ENCODE measurements at regions not wholly inside any gene's neighbourhood (a gene's known extent, or its start where the extent isn't known, plus 50 kb on each side); places are given as distances from the start of the nearest gene placed in this dataset.

GRCh38 chr15:87528873-87529272 lies 727.7 kb downstream of the NTRK3 start:
- DNase-seq, result peak; percentile 5

DNA sequence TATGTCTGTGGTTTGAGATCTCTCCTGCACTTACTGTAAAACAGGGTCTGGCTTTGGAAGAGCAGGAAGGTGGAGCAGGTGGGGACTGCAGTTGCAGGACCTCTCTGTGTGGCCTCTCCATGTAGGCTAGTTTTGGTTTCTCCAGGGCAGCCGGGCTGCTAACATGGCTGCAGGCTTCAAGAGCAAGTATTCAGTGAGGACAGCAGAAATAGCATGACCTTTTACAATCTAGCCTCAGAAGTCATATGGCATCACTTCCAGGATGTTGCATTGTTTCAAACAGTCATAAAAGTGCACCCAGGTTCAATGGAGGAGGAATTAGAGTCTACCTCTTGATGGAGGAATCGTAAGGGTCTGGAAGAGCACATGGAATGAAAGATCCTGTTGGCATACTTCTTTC lies 728.7 kb downstream of the NTRK3 start:
- DNase-seq, result no peak

- no peak for DNase-seq
Observed at GRCh38 chr15:87527416-87527815, 729.1 kb downstream of the NTRK3 start.

DNA sequence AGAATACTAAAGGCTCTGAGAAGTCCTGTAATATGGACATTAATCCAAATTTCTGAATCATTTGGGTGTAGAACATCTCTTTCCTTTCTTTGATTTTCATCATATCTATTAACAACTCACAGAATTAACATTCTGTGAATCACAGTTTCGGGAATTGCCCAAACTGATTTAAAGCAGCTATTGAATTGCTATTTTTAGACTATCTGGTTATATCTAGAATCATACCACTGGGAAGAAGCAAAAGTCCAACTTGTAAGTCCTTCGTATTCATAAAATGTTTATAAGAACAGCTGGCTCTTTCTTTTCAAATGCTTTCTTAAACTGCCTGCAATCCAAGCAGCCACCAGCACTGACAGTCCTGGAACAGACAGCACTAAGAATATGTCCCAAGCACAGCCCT lies 733.0 kb downstream of the NTRK3 start:
- DNase-seq, result no peak

DNA sequence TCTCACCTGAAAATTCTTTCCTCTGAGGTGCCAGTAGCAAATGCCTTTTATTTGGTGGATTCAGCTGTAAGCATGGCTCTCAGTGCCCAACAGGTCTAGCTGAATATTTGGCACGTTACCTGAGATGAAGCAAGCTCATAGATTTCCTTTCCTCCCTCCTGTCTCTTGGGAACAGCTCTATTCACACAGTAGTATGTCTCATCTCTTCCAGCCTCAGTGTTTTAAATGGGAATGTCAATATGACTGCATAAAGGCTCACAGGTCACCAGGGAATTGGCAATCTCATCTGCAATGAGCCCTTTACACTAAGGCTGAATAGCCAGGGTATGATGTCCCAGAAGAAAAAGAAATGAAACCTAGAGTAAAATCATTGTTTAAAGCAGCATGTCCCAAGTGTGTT lies 733.5 kb downstream of the NTRK3 start:
- no peak for DNase-seq

DNA sequence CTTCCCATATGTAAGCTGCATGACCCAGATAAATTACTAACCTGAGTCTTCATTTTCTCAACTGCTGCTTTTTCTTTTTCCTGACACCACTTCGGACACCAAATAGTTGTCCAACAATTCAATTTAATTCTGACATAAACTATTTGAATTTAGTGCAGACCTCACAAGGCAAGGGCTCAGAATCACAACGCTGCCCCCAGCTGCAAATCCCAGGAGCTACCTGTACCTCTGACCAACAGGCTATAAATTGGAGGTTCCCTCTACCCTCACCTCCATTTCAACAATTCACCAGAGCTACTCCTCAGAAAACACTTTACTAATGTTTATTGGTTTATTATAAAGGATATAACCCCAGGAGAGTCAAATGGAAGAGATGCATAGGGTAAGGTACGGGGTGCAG lies 737.6 kb downstream of the NTRK3 start:
- no peak for DNase-seq

GRCh38 chr15:87508086-87508485 lies 748.5 kb downstream of the NTRK3 start:
- no peak for DNase-seq

DNA sequence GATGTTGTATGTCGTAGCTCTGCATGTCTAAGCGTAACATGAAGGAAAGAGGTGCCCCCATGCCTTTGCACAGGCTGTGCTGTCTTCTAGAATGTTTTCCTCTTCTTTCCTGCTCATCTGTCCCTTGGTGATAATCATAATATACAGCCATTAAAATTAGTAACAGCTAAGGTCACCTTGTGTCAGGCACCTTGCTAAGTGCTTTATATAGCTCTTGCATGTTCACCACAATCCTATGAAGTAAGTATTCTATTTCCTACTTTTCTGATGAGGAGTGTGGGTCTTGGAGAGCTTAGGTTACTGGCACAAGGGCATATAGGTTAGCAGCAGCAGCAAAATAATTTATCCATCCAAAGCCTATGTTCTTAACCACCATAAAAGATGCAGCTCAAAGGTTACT lies 754.4 kb downstream of the NTRK3 start:
- DNase-seq, result no peak

DNA sequence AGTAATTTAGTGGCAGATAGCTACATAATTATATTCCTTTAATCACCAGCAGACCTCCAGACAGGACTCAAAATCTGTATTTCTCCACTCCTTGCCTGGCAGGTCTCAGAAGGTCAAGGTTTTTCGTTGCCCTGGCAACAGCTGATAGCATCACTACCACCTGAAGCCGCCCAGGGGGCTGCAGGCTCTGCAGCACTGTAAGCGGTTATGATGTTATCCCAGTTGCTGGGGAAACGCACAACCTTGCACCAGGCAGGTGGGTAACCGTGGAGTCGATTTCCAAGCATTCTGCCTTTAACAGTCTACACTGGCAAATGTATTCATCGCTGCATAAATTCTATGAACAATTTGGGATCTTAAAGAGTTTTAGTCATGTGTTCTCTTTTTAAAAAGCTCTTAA lies 756.3 kb downstream of the NTRK3 start:
- no peak for DNase-seq

- DNase-seq, result peak; percentile 10
Observed at GRCh38 chr15:87498560-87498959, 758.0 kb downstream of the NTRK3 start.

DNA sequence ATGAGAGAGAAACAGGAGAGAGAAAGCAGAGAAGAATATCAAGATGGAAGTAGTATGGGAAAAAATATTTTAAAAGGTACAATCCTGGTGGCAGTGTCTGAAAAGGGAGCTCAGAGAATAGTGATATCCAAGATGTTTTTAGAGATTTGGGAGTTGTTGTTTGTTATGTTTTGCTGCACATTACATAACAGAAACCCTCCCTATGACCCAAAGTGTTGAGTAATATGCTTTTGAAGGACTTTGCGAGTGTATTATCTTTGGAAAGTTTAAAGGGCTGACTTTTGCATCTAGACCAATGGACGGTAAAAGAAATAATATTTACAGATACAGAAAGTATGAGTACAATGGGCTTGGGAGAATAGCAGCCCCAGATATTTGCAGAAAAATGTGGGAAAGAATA lies 759.7 kb downstream of the NTRK3 start:
- no peak for DNase-seq

GRCh38 chr15:87496109-87496508 lies 760.4 kb downstream of the NTRK3 start:
- DNase-seq, result no peak

DNA sequence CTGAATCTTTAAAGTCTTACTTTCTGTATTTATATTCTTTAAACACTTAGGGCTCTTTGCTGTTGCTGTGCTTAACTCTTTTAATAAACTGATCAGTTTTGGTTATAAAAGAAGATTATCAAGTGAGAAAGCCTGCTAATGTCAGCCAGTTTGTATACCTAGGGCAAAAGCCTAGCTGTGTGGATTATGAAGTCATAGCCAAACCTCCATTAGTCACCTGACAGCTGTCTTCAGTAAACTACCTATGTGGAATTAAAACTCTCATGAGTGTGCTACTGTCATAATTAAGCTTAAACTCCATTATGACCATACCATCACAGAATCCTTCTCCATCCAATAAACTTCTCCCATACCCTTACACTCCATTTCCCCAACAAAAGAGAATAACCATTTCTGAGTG lies 762.7 kb downstream of the NTRK3 start:
- no peak for DNase-seq

DNA sequence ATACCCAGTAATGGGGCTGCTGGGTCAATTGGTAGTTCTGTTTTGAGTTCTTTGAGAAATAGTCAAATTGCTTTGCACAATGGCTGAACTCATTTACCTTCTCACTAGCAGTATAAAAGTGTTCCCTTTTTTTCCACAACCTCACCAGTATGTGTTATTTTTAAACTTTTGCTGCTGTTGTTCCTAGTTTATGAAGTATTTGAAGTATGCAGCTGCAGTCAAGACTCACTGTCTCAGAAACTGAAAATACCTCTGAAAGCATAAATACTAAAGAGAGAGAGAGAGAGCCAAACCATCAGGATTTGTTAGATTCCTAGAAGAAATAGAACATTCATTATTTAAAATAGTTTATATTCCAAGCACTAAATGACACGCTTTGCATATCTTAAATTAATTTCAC lies 764.2 kb downstream of the NTRK3 start:
- DNase-seq, result no peak

DNA sequence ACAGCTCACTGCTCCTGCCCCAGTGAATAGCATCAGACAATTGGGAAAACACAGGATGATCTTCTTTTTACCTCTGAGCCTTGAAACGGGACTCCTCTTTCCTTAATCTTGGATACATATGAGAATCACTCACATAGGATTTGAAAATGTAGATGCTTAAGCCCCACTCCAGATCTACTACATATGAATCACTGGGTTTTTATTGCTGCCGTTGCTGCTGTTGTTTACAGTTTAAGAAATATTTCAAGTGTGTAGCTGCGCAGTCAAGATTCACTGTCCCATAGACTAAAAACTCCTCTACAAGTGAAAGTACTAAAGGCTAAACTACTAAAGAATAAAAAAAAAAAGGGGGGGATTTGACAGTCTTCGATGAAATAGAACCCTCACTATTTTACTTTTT lies 765.9 kb downstream of the NTRK3 start:
- DNase-seq, result no peak

DNA sequence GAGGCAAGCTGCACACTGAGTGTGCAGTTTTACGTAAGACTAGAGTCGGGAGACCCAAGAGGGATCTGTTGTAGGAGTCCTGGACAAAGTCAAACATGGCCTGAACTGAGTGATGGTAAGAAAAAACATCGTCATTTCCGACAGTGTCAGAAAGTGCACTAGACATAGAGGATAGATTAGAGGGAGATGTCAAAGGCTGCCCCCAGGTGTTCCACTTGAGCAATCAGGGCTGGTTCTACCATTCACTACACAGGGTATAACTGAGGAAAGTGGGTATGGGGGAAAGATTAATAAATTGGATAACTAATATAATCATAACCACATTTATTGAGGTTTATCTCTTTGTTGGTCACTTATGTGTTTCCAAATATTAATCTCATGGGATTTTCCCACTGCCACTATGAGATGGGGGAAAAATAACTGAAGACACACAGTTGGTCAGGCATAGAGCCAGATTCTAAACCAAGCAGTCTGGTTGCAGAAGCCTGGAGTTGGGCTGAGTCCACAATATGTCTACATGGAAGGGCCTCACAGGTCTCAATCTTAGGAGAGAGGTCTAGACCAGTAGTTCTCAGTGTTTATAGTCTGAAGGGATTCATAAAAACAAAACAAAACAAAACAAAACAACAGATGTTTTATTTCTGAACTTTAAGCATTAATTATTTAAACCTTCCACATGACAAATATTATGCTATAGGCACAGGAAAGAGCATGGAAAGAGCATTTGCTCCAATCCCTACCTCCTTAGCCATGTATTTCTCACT lies 766.5 kb downstream of the NTRK3 start:
- peak; percentile 2 for DNase-seq

GRCh38 chr15:87489456-87489855 lies 767.1 kb downstream of the NTRK3 start:
- DNase-seq, result no peak

- no peak for DNase-seq
Observed at GRCh38 chr15:87487484-87487883, 769.1 kb downstream of the NTRK3 start.

- DNase-seq, result no peak
Observed at GRCh38 chr15:87483468-87483867, 773.1 kb downstream of the NTRK3 start.

- DNase-seq, result no peak
Observed at GRCh38 chr15:87481126-87481525, 775.4 kb downstream of the NTRK3 start.

DNA sequence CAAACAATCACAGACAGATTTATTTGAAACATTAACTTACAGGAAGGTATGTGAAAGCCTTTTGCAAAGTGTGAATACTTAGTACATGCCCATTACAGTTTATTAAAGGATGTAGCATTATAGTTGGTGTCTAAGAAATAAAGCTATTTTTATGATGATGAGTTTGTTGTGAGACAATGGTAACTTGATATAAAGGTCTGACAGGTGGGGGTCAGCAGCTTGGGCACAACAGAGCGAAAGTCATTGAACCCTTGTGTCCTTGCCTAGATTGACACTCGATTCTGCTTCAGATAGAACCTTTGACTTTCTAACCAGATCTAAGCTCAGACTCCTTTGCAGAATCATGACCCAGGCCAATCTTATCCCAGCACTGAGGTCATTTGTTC lies 777.9 kb downstream of the NTRK3 start:
- DNase-seq, result no peak

- DNase-seq, result peak; percentile 63
Observed at GRCh38 chr15:87477737-87478686, 778.5 kb downstream of the NTRK3 start.

DNA sequence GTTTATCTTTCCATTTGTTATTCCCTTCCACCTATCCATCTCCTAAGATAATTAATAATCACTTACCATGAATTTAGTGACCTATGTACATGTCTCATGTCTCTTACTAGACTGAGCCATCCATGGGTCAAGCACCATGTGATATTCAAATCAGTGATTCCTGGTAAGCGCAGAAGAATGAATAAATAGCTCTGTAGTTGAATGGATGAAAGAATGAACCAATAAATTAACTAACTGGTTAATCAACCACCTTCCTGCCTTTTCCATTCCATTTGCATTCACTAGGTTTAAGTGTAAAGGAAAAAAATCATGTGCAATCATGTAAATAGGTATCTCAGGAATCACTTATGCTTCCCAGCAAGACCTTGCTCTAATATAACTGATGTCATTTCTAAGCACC lies 779.5 kb downstream of the NTRK3 start:
- DNase-seq, result no peak

- DNase-seq, result no peak
Observed at GRCh38 chr15:87470923-87471322, 785.6 kb downstream of the NTRK3 start.
